NT2/D1 (cell line): ENCODE measurements at regions not wholly inside any gene's neighbourhood (a gene's known extent, or its start where the extent isn't known, plus 50 kb on each side); places are given as distances from the start of the nearest gene placed in this dataset.

ENCODE experiments used
- SUZ12 ChIP-seq: IDR thresholded peaks from 2 replicates; pipeline ENCODE4 v1.6.1; 2011; ENCODE audit not compliant: insufficient read length, insufficient read depth; ENCODE audit errors: extremely low read depth
- YY1 ChIP-seq: IDR thresholded peaks from 2 replicates; pipeline ENCODE4 v1.6.1; 2011; ENCODE audit not compliant: insufficient read length, insufficient read depth
- ZNF274 ChIP-seq: IDR thresholded peaks from 2 replicates; pipeline ENCODE4 v1.6.1; 2011; ENCODE audit warnings: mild to moderate bottlenecking, low read depth, low read length

GRCh38 chr5:5570646-5571045, 148.2 kb downstream of the ICE1 start:
- no peak for TF ChIP-seq ZNF274
- no peak for TF ChIP-seq YY1
- no peak for TF ChIP-seq SUZ12
